Fibroblast of lung (primary cell): ENCODE measurements at regions not wholly inside any gene's neighbourhood (a gene's known extent, or its start where the extent isn't known, plus 50 kb on each side); places are given as distances from the start of the nearest gene placed in this dataset.

Experiments used
- EZH2 ChIP-seq: IDR thresholded peaks from 2 replicates; pipeline ENCODE4 v1.5.1; 2012; ENCODE audit warnings: low read length, control low read depth, mild to moderate bottlenecking; ENCODE audit errors: missing control alignments
- TF ChIP-seq, protein P1 (sequence below), 2 donors: IDR thresholded peaks in 1 of 2; conservative IDR thresholded peaks in 1 of 2; 1 replicate in 1 of 2; 2 replicates in 1 of 2; pipeline ENCODE4 v1.5.1; 2011 to 2012; ENCODE audit warnings: low read length in 2 of 2, control low read depth in 1 of 2, inconsistent platforms in 1 of 2, low read depth in 1 of 2, mild to moderate bottlenecking in 1 of 2

DNA sequence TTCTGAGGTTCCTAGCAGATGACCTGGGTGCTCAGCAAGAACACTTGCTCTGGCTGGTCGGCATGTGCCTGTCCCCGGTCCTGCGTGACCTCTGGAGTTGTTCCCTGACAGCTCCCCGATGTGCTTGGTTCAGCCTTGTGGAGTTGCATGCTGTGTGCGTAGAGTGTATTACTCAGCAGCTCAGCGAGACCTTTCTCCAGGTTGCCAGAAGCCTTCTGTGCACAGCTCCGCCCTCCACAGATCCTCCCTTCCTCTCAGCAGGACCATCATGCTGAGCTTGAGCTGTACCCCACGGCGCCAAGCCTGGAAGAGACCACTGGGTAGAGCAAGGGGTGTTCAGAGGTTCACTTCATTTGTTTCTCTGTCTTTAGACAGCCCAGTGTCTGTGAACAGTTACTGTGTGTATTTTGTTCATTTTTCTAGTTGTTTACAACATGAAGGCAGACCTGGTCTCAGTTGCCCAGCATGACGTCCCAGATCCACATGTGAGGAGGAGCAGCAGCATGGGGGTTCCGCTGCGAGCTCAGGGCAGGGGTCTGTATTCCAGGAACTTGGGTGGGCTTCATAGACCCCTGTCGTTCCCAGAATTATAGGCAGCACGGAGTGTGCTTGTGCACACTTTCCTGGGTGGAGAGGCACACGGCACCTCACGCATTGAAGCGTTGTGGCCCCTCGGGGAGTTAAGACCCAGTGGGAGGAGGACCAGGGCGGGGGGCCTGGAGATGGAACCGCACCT lies 148.6 kb downstream of the IGLL1 start:
- TF ChIP-seq, protein P1, sequence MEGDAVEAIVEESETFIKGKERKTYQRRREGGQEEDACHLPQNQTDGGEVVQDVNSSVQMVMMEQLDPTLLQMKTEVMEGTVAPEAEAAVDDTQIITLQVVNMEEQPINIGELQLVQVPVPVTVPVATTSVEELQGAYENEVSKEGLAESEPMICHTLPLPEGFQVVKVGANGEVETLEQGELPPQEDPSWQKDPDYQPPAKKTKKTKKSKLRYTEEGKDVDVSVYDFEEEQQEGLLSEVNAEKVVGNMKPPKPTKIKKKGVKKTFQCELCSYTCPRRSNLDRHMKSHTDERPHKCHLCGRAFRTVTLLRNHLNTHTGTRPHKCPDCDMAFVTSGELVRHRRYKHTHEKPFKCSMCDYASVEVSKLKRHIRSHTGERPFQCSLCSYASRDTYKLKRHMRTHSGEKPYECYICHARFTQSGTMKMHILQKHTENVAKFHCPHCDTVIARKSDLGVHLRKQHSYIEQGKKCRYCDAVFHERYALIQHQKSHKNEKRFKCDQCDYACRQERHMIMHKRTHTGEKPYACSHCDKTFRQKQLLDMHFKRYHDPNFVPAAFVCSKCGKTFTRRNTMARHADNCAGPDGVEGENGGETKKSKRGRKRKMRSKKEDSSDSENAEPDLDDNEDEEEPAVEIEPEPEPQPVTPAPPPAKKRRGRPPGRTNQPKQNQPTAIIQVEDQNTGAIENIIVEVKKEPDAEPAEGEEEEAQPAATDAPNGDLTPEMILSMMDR (conservative IDR thresholded peaks at IDR 0.05 in 1 of 2, IDR thresholded peaks at IDR 0.05 in 1 of 2; ENCODE audit: low read depth in 1 of 2, low read length in 2 of 2) = no peak
- TF ChIP-seq EZH2 = no peak
